SW 1271 (cell line): ENCODE measurements at regions not wholly inside any gene's neighbourhood (a gene's known extent, or its start where the extent isn't known, plus 50 kb on each side); places are given as distances from the start of the nearest gene placed in this dataset.
"Not testable (repeated sequence)": the region's sequence is repeated elsewhere in the genome, so short reads cannot be mapped to it uniquely, and the experiment has no call there.

Experiments used
- DNase-seq, 2 experiments: peaks; one replicate each; lab custom pipeline; 2025; lab: John Stamatoyannopoulos, UW

DNA sequence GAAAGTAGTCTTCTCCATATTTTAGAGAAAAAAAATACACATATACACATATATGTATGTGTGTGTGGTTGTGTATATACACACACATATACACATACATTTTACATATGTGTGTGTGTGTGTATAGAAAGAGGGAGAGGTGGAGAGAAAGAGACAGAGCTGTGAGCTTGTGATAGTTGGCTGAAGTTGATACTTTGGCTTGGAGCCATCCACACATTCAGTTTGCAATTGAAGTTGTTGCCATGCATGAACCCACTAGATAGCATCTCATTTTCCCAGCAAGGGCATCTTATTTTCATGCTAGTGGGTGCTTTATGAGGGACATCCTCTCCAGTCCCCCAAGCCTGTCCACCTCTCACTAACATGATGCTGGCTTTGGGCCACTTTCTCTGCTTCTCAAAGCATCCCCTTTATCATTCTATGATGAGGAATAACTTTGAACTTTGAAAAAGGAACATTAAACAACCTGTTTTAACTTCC lies 228.6 kb downstream of the ZNF621 start:
- DNase-seq, result no peak

DNA sequence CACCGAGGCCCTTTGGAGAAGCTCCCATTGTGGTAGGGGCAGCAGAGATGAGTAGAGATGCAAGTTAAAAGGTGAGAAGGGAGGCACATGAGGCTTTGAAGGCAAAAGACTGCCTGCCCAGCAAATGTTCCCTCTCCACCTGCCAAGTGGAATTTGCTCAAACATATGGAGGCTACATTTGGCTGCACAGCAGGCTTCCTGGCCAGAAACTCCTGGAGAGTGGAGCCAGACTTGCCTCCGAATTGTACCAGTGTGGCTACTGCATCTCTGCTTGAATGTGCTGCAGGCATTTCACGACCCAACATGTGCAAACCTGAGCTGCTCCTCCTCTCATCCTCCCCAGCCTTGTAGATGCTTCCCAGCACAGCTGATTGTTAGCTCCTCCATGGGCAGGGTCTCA lies 229.2 kb downstream of the ZNF621 start:
- DNase-seq, result no peak

DNA sequence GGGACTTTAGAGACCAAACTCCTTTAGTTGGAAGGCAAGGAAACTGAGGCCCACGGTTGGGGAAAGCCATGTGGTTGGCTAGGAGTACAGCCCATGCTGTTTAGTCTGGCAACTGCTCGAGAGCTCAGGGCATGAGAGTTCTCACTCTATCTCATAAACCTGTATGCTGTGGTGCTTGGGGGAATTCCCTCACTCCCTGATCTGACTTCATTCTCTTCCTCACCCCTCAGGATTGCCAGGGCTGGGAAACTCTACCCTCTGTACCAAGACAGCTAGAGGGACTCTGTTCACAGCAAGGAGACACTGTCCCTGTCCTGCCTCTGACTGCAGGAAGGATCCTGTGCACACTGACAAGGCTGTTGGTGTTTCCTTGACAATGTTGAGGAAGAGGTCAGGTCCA lies 230.2 kb downstream of the ZNF621 start:
- DNase-seq, result no peak

DNA sequence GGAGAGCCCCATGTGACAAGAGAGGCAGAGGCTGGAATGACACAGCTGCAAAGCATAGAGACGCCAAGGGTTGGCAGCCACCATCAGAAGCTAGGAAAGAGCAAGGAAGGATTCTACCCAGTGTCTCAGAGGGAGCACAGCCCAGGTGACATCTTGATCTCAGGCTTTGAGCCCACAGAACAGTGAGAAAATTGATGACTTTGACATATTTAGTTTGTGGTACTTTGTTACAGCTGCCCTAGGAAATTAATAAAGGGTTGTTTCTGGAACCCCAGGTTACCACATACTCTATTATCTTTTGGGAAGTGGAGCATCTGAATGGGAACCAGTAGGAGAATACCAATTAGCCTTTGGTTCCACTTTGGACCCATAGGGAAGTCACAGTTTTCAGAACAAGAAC lies 231.7 kb downstream of the ZNF621 start:
- DNase-seq, result no peak

DNA sequence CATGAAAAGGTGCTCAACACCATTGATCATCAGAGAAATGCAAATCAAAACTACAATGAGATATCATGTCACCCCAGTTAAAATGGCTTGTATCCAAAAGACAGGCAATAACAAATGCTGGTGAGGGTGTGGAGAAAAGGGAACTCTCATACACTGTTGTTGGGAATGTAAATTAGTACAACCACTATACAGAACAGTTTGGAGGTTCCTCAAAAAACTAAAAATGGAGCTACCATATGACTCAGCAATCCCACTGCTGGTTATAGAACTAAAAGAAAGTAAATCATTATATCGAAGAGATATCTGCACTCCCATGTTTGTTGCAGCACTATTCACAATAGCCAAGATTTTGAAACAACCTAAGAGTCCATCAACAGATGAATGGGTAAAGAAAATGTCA lies 238.0 kb downstream of the ZNF621 start:
- DNase-seq, result not testable (repeated sequence)

DNA sequence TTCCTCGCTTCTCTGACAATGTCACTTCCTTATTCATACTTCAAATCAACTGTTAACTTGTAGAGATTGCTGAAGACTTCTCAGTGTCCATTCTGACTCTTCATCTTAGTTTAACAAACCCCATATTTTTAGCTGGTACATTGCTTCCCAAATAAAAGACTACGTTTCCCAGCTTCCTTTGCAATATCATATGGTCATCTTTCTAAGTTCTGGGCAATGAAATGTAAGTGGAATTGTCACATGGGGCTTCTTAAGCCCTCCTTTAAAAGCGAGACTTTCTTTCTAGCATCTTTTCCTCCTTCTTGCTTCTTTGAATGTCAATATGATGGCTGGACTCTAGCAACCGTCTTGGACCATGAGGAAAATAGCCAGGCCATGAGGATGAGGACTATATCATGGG lies 239.0 kb downstream of the ZNF621 start:
- DNase-seq, result peak in 1 of 2 experiments; percentile 5

DNA sequence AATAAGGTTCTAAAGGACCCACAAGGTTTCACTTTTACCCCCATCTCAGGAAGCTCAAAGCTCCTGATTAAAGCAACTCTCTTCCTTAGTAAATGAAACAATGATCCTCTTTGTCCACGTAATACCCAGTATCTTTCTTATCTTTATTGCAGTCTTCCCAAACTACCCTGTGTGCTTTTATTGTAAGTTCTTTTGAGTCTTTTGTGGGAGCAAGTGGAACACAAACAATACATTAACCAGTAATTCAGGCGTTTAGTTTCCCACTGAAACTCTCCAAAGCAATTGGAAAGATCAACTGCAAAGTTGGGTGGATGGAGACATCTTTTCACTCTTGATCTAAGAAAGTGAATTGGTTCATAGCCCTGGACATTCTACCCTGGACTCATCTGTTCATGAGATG lies 240.0 kb downstream of the ZNF621 start:
- no peak for DNase-seq

DNA sequence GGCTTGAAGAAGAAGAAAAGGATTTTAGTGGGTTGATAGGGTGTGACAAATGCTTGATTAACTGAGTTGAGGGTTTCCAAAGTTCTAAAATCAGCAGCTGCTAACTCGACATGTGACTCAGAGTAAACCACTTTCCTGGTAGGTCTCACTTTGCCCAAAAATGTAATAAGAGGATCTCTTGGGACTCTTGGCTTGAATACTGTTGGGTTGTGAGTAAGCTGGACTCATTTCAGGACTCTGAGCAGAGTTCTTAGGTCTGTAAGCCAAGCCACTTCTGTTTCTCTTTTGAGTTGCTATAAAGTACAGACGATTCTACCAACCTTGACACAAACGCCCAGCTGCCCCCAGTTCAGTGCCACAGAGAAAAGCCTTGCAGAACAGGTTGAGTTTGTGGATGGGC lies 241.1 kb downstream of the ZNF621 start:
- DNase-seq, result no peak

DNA sequence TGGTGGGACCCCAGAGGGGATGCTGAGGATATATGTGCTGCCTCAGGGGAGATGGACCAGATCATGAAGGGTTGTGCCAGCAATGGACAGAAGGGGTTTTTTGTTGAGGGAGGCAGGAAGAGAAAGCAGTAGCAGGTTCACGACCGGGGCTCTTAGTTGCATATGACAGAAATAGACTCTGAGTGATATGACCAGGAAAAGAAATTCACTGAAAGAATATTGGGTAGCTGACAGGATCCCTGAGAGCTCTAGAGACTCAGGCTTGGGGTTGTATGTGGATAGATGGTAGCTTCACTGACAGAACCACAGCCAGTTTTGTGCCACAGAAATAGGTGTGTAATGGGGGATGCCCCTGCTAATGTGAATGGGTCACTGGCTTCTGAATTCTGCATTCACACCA lies 241.6 kb downstream of the ZNF621 start:
- DNase-seq, result no peak

DNA sequence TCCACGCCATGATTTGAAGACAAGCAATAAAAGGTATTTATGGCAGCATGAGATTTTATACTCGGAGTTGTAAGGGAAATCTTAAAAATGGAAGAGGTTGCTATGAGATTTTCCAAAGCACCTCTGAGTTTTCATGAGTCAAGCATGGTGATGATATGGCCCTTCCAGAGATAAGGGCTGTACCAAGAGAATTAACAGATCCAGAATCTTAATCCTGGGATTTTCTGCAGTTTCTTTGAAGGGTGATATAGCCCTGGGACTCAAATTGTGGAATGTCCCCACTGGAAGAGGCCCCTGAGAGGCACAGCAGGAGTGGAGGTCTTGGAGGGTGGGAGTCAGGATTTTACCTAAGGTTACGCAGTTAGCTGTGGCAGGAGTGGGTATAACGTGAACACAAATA lies 243.3 kb downstream of the ZNF621 start:
- no peak for DNase-seq

DNA sequence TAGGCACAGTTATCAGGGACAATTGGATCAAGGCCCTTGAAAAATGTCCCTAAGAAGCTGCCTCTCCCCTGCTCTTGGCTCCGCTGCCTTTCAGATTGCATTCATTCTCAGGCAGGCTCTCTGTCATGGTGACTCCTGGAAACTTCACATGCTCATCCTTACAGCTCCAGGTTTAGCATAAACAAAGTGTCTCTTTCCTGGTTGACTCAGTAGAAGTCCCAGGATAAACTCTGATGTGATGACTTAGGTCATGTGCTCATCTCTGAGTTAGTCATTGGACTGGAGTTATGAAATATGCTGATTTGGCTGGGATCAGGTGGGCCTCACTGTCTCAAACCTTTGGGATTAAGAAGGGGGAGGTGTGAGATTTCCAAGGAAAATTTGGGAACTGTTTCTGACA lies 243.8 kb downstream of the ZNF621 start:
- no peak for DNase-seq

DNA sequence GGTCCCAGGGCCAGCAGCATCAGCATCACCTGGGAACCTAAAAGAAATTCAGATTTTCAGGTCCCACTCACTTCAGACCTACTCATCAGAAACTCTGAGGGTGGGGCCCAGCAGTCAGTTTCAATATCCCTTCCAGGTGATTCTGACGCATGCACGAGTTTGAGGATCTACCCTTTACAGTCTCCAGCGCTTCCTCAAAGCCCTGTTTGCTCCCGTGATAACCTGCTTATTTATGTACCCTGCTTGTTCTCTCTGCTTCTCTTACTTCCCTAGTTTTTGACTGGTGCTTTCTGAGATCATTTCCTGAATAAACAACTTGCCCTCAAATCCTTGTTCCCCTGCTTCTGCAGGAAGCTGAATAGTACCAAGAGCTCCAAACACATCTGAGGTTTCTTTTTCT lies 245.3 kb downstream of the ZNF621 start:
- DNase-seq, result no peak

DNA sequence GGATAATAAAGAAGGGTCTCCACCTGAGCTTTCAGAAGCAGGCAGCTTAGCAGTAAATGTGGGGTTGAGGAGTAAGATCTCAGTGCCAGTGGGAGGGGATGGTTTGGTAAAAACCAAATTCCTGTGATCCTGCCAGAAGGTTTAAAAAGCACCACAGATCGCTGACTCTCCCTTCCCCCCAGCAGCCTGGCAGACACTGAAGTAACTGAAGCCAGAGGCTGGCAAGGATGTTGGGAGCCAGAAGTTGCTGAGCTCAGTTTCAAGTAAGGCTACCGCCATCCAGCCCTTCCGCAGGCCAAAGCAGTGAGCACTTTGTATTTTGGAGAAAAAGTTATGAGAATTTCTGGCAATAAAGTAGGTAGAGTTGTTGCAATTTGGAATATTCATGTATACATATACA lies 246.4 kb downstream of the ZNF621 start:
- no peak for DNase-seq

DNA sequence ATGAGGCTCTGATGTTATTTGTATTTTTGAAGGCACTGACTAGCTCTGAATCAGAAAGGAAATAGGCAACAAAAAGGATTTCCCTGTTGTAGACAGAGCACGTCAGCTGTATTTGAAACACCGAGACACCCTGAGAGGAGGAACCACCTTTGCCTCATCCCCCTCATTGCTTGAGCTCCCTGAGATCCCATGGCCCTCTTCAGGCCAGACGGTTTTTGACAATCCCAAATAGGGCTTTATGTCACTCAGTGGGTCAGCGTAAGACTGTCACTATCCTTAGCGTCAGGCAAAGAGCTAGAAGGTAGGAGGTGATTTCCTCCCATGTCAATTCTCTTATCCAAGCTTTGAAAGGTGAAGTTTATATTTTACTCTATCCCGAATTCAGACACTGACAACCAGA lies 254.3 kb downstream of the ZNF621 start:
- no peak for DNase-seq

DNA sequence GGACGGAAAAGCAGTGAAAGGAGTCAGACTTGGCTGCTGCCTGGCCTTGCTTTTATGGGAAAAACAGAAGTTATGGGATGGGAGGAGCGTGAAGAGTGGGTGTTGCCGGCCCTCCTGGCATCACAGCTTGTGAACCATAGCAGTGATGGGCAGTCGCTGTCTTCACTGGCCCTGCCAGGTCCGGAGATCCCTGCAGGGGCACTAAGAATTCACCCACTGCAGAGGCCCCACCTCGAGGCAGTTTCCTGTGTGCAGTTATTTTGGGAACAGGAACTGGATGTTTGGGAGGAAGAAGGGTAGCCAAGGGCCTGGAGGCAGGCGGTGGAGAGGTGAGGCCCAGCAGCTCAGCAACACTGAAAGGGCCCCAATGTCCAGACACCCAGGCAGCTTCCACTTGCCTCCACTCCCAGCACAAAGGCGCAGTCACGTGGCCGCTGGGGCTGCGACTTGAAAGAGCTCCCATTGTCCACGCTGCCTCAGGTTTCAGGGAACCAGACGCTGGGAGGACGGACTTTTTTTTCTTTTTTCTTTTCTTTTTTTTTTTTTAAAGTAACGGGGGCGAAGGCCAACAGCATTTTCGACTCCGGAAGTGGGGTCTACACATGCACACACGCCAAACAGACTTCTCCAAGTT lies 255.6 kb downstream of the ZNF621 start:
- no peak for DNase-seq

DNA sequence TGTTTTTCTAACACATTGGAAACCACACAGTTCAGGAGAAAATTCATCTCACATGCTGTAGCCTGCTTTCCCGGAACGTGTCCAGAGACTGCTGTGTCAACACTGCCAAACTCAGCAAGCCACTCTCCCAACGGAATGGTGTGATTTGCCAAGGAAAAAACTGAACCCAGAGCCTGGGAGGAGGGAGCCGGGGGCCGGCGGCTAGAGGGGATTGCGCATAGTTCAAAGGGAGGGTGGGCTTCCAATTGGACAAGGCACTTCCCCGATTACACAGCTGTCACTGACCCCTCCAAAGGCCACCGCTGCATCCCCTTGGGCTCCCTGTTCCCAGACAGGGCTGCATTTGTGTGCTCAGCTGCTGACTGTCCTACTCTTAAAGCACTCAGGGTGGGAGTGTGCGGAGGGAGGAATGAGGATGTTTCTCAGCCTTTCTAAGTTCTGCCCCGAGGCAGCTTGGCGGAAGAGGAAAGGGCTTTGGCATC lies 256.2 kb downstream of the ZNF621 start:
- no peak for DNase-seq

DNA sequence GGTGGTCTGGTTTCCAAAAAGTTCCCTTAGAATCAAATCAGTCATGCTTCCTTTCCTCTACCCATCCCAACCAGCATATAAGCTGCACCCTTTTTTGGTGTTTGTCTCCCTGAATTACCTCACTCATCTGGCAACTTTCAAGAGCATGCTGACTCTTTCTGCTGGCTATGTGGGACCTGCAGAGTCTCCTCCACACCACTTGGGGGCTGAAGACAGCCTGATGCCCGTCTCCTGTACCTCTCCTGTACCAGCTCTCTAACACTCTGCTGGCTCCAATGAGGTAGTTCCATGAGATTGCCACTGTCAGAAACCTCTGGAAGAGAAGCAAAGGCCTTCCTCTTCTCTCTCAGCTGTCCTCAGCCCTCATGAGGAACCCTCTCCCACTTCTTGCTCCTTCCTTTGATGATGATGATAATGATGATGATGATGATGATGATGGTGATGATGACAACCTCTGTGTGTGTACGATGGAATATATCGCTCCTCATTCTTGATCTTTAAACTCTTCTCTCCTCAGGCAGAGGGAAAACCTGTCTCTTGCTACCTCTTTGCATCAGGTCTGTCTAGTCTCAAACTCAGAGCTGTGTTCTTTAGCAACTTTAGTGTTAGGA lies 257.5 kb downstream of the ZNF621 start:
- DNase-seq, result peak in 1 of 2 experiments; percentile 43

DNA sequence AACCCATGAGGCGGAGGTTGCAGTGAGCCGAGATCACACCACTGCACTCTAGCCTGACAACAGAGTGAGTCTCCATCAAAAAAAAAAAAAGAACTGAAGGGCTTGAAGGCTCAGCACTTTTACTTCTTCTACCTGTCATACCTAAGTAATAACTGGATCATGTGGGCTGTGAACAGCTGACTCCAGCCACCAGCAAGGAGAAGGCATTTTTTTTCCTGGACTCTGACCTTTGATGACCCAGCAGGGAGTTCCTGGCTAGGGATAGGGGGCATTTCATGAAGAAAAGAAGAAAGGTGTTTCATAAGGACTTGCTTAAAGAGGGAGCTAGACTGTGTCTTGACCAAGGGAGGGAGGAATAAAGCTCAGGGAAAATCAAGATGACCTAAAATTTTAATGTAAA lies 266.0 kb downstream of the ZNF621 start:
- no peak for DNase-seq

DNA sequence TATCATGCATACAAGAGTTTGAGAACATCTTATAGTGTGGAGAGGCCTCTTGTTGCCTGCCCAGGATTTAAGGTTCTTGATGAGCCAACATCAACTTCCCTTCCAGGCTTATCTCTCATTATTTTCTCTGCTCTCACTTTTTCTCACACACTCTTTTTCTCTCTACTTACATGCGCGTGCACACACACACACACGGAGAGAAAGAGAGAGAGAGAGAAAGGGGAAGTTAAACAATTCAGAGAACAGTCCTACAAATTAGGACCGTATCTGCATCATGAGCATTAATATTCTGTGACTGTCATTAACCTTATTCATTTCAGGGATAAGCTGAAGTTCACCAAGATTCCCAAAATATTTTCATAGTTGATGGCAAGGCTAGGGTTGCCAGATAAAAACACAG lies 269.0 kb downstream of the ZNF621 start:
- DNase-seq, result no peak

DNA sequence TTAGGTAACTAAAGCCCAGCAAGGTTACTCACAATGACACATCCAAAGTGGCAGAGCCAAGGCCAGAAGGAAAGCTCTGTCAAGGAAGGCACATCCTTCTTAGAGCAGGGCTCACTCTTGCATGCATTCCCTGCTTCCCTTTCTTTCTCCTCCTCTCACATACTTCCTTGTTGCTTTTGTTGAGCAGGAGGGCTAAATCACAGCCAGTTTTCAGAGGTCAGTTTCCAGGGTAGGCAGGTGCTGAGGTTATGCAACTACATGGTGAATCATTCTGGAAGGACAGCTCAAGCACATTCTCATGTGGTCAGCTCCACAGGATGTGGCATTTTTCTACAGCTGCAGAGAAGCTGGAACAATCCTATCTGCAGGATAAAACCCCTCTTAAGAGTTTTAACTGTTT lies 275.6 kb downstream of the ZNF621 start:
- peak; percentile 81 to 97 for DNase-seq

DNA sequence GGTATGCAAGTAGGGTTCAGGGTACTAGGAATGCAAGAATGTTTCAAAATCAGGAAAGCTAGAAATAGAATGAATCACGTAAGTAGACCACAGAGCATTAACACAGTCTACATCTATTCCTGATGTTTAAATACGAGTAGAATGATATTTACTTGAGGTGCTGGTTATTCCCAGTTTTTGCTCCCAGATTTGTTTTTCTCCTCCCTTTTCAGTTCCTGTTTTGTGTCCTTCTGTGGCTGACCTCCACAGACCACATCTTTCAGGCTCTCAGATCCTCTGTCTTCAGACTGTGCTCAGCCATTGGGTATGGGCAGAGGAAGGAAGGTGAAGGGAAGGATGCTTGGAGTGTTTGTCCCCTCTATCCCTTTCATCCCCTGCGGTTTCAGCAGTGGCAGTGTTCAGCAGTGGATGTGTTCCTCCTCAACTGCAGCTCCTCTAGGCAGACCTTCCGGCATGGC lies 276.6 kb downstream of the ZNF621 start:
- peak in 1 of 2 experiments; percentile 30 for DNase-seq

DNA sequence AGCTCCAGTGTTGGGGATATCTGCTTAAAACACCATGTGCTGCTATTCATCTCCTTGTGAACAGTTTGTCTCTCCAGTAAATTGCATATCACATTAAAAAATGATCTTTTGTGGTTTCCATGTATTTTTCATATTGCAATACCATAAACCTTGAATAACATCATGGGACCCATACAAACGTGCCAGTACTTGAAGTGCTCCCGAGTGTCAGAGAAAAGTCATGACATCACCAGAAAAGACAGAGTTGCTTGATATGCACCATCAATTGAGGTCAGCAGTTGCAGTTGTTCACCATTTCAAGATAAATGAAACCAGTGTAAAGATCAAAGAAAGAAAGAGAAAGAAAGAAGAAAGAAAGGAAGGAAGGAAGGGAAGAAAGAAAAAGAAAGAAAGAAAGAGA lies 278.6 kb downstream of the ZNF621 start:
- DNase-seq, result no peak

DNA sequence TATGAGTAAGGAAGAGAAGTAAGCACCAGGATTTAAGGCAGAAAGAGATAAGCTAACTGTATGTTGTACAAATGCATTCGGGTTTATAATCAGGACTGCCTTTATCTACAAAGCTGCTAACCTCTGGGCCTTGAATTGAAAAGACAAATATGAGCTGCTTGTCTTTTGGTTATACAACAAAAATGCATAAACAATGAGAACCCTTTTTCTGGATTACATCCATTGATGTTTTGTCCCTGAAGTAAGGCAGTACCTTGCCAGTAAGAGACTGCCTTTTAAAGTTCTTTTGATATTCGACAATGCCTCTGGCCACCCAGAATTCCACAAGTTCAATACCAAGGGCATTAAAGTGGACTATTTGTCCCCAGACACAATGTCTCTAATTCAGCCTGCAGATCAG lies 280.7 kb downstream of the ZNF621 start:
- DNase-seq, result no peak

DNA sequence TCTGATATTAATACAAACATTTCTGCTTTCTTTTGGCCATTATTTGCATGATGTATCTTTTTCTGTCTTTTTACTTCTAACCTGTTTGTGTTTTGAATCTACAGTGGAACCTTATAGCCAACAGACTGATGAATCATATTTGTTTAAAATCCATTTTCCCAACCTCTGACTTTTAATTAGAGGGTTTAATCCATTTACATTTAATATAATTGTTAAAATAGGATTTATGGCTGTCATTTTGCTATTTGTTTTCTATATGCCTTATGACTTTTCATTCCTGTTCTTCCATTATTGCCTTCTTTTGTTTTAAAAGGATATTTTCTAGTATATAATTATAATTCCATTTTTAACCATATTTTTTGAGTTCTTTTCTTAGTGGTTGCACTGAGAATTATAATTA lies 286.1 kb downstream of the ZNF621 start:
- no peak for DNase-seq
